AG09319 (cell line): ENCODE measurements at regions not wholly inside any gene's neighbourhood (a gene's known extent, or its start where the extent isn't known, plus 50 kb on each side); places are given as distances from the start of the nearest gene placed in this dataset.
A peak's percentile ranks its signal among the peaks of the same experiment; 100 is the strongest.

Experiments
- DNase-seq: peaks from one replicate; pipeline ENCODE4 v3.0.0-alpha.2; 2010; ENCODE audit warnings: low read depth; ENCODE audit errors: extremely low read depth
- CTCF ChIP-seq: IDR thresholded peaks from 2 replicates; pipeline ENCODE4 v1.5.1; 2011; ENCODE audit warnings: low read depth, mild to moderate bottlenecking, inconsistent platforms, low read length, moderate library complexity

- TF ChIP-seq CTCF = no peak
- no peak for DNase-seq
These were observed 192.6 kb upstream of the TCF4 start for GRCh38 chr18:55780586-55781071.

GRCh38 chr18:55779691-55780585, 191.9 kb upstream of the TCF4 start:
- no peak; the same call in 1 of the 2 replicates for TF ChIP-seq CTCF
- DNase-seq = no peak

- TF ChIP-seq CTCF = no peak
- DNase-seq = no peak
These were observed 191.0 kb upstream of the TCF4 start for GRCh38 chr18:55778788-55779690.

GRCh38 chr18:55777666-55778304, 189.8 kb upstream of the TCF4 start:
- no peak for TF ChIP-seq CTCF
- DNase-seq = no peak

DNA sequence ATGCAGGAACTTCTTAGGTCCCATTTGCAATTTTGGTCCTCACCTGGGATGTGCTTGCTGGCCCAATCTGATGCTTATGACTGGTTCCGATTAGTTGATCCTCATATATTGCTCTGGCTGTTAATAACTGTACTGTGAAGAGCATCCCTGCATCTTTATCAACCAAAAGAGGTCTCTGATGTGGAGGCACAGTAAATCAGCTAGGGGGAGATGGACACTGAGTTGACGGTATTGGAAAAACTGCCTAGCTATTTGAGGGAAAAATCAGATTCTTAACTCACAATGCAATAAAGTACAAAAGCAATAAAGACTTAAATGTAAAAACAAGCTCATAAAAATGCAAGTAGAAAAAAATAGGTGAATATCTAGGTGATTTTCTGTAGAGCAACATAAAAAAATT, 188.0 kb upstream of the TCF4 start:
- no peak for DNase-seq
- TF ChIP-seq CTCF = peak; percentile 5; the same call in 1 of the 2 replicates

GRCh38 chr18:55774505-55774904, 186.5 kb upstream of the TCF4 start:
- TF ChIP-seq CTCF = no peak

More at GRCh38 chr18:55774505-55774904, 186.5 kb upstream of the TCF4 start:
- DNase-seq = no peak
